ENCODE measurements at regions not wholly inside any gene's neighbourhood (a gene's known extent, or its start where the extent isn't known, plus 50 kb on each side); places are given as distances from the start of the nearest gene placed in this dataset.

- H3K27me3 Mint-ChIP-seq (ENCODE audit: insufficient read depth, low read depth, poor library complexity) = no peaks in the 10 kb centered on the region
- no peak overlapping the region for H3K4me3 Mint-ChIP-seq
- H3K4me1 ChIP-seq (ENCODE audit: insufficient read depth) = peaks cover 11% of the 10 kb centered on the region
- peaks cover 9% of the 10 kb centered on the region; the same call in 2 of the 3 replicates for H3K4me1 Mint-ChIP-seq
- H3K27ac Mint-ChIP-seq = no peak overlapping the region
- no peaks in the 10 kb centered on the region for H3K79me2 ChIP-seq (replicated peaks; ENCODE audit: insufficient read depth)
- H3K27ac ChIP-seq (ENCODE audit: low read depth) = no peak overlapping the region
- no peak overlapping the region for H3K4me3 ChIP-seq
- no peak overlapping the region for H3K4me2 ChIP-seq
- DNase-seq (ENCODE audit: low spot score) (no peak), ATAC-seq (no peak)
- no peak for TF ChIP-seq EZH2phosphoT487 (IDR thresholded peaks at IDR 0.05; ENCODE audit: unreplicated experiment)
- TF ChIP-seq POLR2AphosphoS5 (IDR thresholded peaks at IDR 0.05; ENCODE audit: low read depth) = no peak
- TF ChIP-seq, protein P1, sequence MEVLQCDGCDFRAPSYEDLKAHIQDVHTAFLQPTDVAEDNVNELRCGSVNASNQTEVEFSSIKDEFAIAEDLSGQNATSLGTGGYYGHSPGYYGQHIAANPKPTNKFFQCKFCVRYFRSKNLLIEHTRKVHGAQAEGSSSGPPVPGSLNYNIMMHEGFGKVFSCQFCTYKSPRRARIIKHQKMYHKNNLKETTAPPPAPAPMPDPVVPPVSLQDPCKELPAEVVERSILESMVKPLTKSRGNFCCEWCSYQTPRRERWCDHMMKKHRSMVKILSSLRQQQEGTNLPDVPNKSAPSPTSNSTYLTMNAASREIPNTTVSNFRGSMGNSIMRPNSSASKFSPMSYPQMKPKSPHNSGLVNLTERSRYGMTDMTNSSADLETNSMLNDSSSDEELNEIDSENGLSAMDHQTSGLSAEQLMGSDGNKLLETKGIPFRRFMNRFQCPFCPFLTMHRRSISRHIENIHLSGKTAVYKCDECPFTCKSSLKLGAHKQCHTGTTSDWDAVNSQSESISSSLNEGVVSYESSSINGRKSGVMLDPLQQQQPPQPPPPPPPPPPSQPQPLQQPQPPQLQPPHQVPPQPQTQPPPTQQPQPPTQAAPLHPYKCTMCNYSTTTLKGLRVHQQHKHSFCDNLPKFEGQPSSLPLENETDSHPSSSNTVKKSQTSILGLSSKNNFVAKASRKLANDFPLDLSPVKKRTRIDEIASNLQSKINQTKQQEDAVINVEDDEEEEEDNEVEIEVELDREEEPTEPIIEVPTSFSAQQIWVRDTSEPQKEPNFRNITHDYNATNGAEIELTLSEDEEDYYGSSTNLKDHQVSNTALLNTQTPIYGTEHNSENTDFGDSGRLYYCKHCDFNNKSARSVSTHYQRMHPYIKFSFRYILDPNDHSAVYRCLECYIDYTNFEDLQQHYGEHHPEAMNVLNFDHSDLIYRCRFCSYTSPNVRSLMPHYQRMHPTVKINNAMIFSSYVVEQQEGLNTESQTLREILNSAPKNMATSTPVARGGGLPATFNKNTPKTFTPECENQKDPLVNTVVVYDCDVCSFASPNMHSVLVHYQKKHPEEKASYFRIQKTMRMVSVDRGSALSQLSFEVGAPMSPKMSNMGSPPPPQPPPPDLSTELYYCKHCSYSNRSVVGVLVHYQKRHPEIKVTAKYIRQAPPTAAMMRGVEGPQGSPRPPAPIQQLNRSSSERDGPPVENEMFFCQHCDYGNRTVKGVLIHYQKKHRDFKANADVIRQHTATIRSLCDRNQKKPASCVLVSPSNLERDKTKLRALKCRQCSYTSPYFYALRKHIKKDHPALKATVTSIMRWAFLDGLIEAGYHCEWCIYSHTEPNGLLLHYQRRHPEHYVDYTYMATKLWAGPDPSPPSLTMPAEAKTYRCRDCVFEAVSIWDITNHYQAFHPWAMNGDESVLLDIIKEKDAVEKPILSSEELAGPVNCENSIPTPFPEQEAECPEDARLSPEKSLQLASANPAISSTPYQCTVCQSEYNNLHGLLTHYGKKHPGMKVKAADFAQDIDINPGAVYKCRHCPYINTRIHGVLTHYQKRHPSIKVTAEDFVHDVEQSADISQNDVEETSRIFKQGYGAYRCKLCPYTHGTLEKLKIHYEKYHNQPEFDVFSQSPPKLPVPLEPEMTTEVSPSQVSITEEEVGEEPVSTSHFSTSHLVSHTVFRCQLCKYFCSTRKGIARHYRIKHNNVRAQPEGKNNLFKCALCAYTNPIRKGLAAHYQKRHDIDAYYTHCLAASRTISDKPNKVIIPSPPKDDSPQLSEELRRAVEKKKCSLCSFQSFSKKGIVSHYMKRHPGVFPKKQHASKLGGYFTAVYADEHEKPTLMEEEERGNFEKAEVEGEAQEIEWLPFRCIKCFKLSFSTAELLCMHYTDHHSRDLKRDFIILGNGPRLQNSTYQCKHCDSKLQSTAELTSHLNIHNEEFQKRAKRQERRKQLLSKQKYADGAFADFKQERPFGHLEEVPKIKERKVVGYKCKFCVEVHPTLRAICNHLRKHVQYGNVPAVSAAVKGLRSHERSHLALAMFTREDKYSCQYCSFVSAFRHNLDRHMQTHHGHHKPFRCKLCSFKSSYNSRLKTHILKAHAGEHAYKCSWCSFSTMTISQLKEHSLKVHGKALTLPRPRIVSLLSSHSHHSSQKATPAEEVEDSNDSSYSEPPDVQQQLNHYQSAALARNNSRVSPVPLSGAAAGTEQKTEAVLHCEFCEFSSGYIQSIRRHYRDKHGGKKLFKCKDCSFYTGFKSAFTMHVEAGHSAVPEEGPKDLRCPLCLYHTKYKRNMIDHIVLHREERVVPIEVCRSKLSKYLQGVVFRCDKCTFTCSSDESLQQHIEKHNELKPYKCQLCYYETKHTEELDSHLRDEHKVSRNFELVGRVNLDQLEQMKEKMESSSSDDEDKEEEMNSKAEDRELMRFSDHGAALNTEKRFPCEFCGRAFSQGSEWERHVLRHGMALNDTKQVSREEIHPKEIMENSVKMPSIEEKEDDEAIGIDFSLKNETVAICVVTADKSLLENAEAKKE (CRISPR knock-in tag; IDR thresholded peaks at IDR 0.05) = no peak
- TF ChIP-seq ZNF331 (CRISPR knock-in tag; IDR thresholded peaks at IDR 0.05; ENCODE audit: low read depth) = no peak
- TF ChIP-seq, protein P2, sequence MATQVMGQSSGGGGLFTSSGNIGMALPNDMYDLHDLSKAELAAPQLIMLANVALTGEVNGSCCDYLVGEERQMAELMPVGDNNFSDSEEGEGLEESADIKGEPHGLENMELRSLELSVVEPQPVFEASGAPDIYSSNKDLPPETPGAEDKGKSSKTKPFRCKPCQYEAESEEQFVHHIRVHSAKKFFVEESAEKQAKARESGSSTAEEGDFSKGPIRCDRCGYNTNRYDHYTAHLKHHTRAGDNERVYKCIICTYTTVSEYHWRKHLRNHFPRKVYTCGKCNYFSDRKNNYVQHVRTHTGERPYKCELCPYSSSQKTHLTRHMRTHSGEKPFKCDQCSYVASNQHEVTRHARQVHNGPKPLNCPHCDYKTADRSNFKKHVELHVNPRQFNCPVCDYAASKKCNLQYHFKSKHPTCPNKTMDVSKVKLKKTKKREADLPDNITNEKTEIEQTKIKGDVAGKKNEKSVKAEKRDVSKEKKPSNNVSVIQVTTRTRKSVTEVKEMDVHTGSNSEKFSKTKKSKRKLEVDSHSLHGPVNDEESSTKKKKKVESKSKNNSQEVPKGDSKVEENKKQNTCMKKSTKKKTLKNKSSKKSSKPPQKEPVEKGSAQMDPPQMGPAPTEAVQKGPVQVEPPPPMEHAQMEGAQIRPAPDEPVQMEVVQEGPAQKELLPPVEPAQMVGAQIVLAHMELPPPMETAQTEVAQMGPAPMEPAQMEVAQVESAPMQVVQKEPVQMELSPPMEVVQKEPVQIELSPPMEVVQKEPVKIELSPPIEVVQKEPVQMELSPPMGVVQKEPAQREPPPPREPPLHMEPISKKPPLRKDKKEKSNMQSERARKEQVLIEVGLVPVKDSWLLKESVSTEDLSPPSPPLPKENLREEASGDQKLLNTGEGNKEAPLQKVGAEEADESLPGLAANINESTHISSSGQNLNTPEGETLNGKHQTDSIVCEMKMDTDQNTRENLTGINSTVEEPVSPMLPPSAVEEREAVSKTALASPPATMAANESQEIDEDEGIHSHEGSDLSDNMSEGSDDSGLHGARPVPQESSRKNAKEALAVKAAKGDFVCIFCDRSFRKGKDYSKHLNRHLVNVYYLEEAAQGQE (IDR thresholded peaks at IDR 0.05; ENCODE audit: unreplicated experiment) = no peak
- no peak for TF ChIP-seq NANOG (IDR thresholded peaks at IDR 0.05; ENCODE audit: borderline replicate concordance)
- TF ChIP-seq, protein P3, sequence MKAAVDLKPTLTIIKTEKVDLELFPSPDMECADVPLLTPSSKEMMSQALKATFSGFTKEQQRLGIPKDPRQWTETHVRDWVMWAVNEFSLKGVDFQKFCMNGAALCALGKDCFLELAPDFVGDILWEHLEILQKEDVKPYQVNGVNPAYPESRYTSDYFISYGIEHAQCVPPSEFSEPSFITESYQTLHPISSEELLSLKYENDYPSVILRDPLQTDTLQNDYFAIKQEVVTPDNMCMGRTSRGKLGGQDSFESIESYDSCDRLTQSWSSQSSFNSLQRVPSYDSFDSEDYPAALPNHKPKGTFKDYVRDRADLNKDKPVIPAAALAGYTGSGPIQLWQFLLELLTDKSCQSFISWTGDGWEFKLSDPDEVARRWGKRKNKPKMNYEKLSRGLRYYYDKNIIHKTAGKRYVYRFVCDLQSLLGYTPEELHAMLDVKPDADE (IDR thresholded peaks at IDR 0.05) = no peak
- no peak for TF ChIP-seq CREB1 (CRISPR knock-in tag; IDR thresholded peaks at IDR 0.05; ENCODE audit: low read depth)
- TF ChIP-seq CTCF (conservative IDR thresholded peaks at IDR 0.05; ENCODE audit: low read depth in 2 of 2) = no peak
- peaks cover 45% of the 10 kb centered on the region for H3K36me3 Mint-ChIP-seq (ENCODE audit: low read depth)
- H3K9me2 ChIP-seq (ENCODE audit: insufficient read depth) = peaks cover 16% of the 10 kb centered on the region
- no peaks in the 10 kb centered on the region for H3F3A ChIP-seq (replicated peaks; ENCODE audit: low read depth)
- H3K27me3 ChIP-seq (ENCODE audit: insufficient read depth) = no peaks in the 10 kb centered on the region
- no peak overlapping the region for H2AFZ ChIP-seq
- no peaks in the 10 kb centered on the region for H4K20me1 ChIP-seq (replicated peaks; ENCODE audit: insufficient read depth)
- peaks cover 31% of the 10 kb centered on the region for H3K9me3 Mint-ChIP-seq
- H3K36me3 ChIP-seq (ENCODE audit: insufficient read depth) = 0 out of 2 replicates have a peak, but pooled peaks cover 5% of the 10 kb centered on the region
Observed at GRCh38 chr7:122203814-122204213, 59.8 kb upstream of the AASS start.

Measured in GM23338 (cell line).